K562 (cell line): ENCODE measurements at regions not wholly inside any gene's neighbourhood (a gene's known extent, or its start where the extent isn't known, plus 50 kb on each side); places are given as distances from the start of the nearest gene placed in this dataset.

Experiments used
- ATAC-seq: fragments of 200-7000 bp; cut with Tn5 transposase; 3 replicates; pipeline ENCODE4 v1.9.1; 2020; ENCODE audit warnings: moderate library complexity
- BruUV-seq: library from RNA; stranded (reverse); fragments of 400-500 nt; replicated peaks from 2 replicates; lab custom pipeline; 2021; lab: Mats Ljungman, UMichigan
- CTCF ChIA-PET: fragments of 300-600 bp; formaldehyde crosslinking; extraction: SDS; loops from one replicate; lab custom pipeline; 2021; ENCODE audit warnings: low intra/inter-chr PET ratio; lab: Yijun Ruan, JAX
- POLR2A ChIA-PET: fragments of 300-600, 350-650 bp; sonication (Branson Sonifier 250); formaldehyde crosslinking; extraction: SDS; loops from one replicate; lab custom pipeline; 2021; ENCODE audit warnings: antibody characterized with exemption, inconsistent platforms; lab: Yijun Ruan, JAX
- DNase-seq, 4 experiments: peaks; one replicate each; pipeline versions ENCODE4 v3.0.0 to v3.0.0-alpha.2; 2011 to 2018; ENCODE audit warnings: low spot score in 3 of 4, mixed read lengths in 3 of 4; ENCODE audit errors: extremely low read depth in 1 of 4
- FAIRE-seq: peaks from 2 replicates; lab custom pipeline; 2011; peaks lifted over from hg19 to GRCh38; lab: Jason Lieb, UNC
- H2AFZ ChIP-seq: 2 replicates; pipeline ENCODE4 v1.6.0; 2011; ENCODE audit warnings: low read depth, low read length, control low read depth, inconsistent platforms
- H3K27ac ChIP-seq: fragments of 200-600 bp; 3 replicates; pipeline ENCODE4 v1.8.0; 2011; ENCODE audit warnings: low read depth, mild to moderate bottlenecking, control low read depth, inconsistent platforms, low read length, moderate library complexity, mixed read lengths; ENCODE audit errors: extremely low read depth
- H3K27me3 ChIP-seq, 2 experiments: fragments of 300-600 bp in 1 of 2; 2 replicates in 1 of 2; 3 replicates in 1 of 2; pipeline versions ENCODE4 v1.6.0 to v1.8.0; 2011; ENCODE audit warnings: inconsistent platforms in 2 of 2, low read length in 2 of 2, mild to moderate bottlenecking in 1 of 2, mixed read lengths in 1 of 2, moderate library complexity in 1 of 2; ENCODE audit not compliant: control insufficient read depth in 2 of 2, insufficient read depth in 2 of 2
- H3K36me3 ChIP-seq: fragments of 300-600 bp; 3 replicates; pipeline ENCODE4 v1.8.0; 2011; ENCODE audit warnings: mild to moderate bottlenecking, low read length, inconsistent platforms; ENCODE audit not compliant: control insufficient read depth, insufficient read depth
- H3K4me1 ChIP-seq, 2 experiments: fragments of 200-600 bp in 1 of 2; replicated peaks in 1 of 2; 2 replicates in 1 of 2; 3 replicates in 1 of 2; pipeline versions ENCODE4 v1.5.1 to v1.8.0; 2011; ENCODE audit warnings: inconsistent platforms in 2 of 2, low read length in 2 of 2, mild to moderate bottlenecking in 1 of 2, mixed read lengths in 1 of 2, moderate library complexity in 1 of 2; ENCODE audit not compliant: control insufficient read depth in 2 of 2, insufficient read depth in 2 of 2
- H3K4me2 ChIP-seq: 2 replicates; pipeline ENCODE4 v1.6.1; 2011; ENCODE audit warnings: low read length, control low read depth, inconsistent platforms, mixed read lengths; ENCODE audit not compliant: insufficient read depth
- H3K4me3 ChIP-seq: fragments of 200-600 bp; sonication (generic), shearing (Covaris generic); 2 replicates; pipeline ENCODE4 v1.5.1; 2016; ENCODE audit warnings: control low read depth, inconsistent platforms
- H3K79me2 ChIP-seq: fragments of 200-600 bp; 3 replicates; pipeline ENCODE4 v1.8.0; 2011; ENCODE audit warnings: low read length, inconsistent platforms; ENCODE audit not compliant: control insufficient read depth, insufficient read depth
- H3K9ac ChIP-seq, 2 experiments: 2 replicates each; pipeline versions ENCODE4 v1.6.0 to v1.6.1; 2011; ENCODE audit warnings: low read depth in 2 of 2, low read length in 2 of 2, control low read depth in 1 of 2, inconsistent platforms in 1 of 2, mild to moderate bottlenecking in 1 of 2, mixed read lengths in 1 of 2; ENCODE audit not compliant: insufficient read depth in 1 of 2
- H3K9me1 ChIP-seq: one replicate; pipeline ENCODE4 v1.6.0; 2011; ENCODE audit warnings: inconsistent platforms, mild to moderate bottlenecking, low read length, moderate library complexity; ENCODE audit not compliant: control insufficient read depth, insufficient read depth
- H3K9me3 ChIP-seq: replicated peaks from 2 replicates; pipeline ENCODE4 v1.5.1; 2011; ENCODE audit warnings: low read depth, low read length, inconsistent platforms; ENCODE audit not compliant: control insufficient read depth, insufficient read depth
- H4K20me1 ChIP-seq: replicated peaks from 2 replicates; pipeline ENCODE4 v1.6.1; 2011; ENCODE audit warnings: low read length, inconsistent platforms, mixed read lengths; ENCODE audit not compliant: control insufficient read depth, insufficient read depth
- CEBPB ChIP-seq: fragments of 450-650 bp; IDR thresholded peaks from 2 replicates; pipeline ENCODE4 v1.6.1; 2016; ENCODE audit warnings: missing genetic modification characterization, missing compliant biosample characterization
- CEBPG ChIP-seq, 3 experiments: fragments of 200-800 bp in 1 of 3; sonication (Bioruptor generic) in 1 of 3; sonication (generic) in 1 of 3; formaldehyde crosslinking in 1 of 3; IDR thresholded peaks in 2 of 3; conservative IDR thresholded peaks in 1 of 3; 2 replicates each; pipeline versions ENCODE4 v1.6.1 to v1.8.0; 2016 to 2022; ENCODE audit warnings: missing compliant biosample characterization in 2 of 3, missing genetic modification characterization in 2 of 3, mild to moderate bottlenecking in 1 of 3, missing genetic modification reagents in 1 of 3
- MCM3 ChIP-seq: fragments of 450-650 bp; IDR thresholded peaks from 2 replicates; pipeline ENCODE4 v1.6.1; 2016
- MECOM ChIP-seq: fragments of 250-450 bp; sonication (Bioruptor Pico); IDR thresholded peaks from 2 replicates; pipeline ENCODE4 v1.8.0; 2022; ENCODE audit warnings: inconsistent platforms
- RAD51 ChIP-seq: fragments of 450-650 bp; IDR thresholded peaks from 2 replicates; pipeline ENCODE4 v1.7.1; 2016; ENCODE audit warnings: low read depth, mild to moderate bottlenecking, borderline replicate concordance
- ZNF121 ChIP-seq: sonication (generic); formaldehyde crosslinking; conservative IDR thresholded peaks from 2 replicates; pipeline ENCODE4 v1.8.0; 2022; ENCODE audit warnings: missing genetic modification reagents
- ZNF124 ChIP-seq: sonication (generic); formaldehyde crosslinking; IDR thresholded peaks from 2 replicates; pipeline ENCODE4 v1.8.1; 2022; ENCODE audit warnings: missing genetic modification reagents
- WGBS: fragments of 100-300 bp; shearing (Covaris generic); methylation state at CpG from one replicate; pipeline ENCODE4 v1.1.6; 2016; ENCODE audit warnings: low coverage, mixed read lengths; ENCODE audit not compliant: insufficient coverage; ENCODE audit errors: missing lambda C conversion rate; 5-methylcytosine and 5-hydroxymethylcytosine counted together
- in situ Hi-C: fragments of 300-500 bp; cut with MboI; formaldehyde crosslinking; loops from 4 replicates; pipeline ENCODE4 v1.15.0; 2018; ENCODE audit warnings: inconsistent platforms, mixed read lengths
- intact Hi-C: fragments of 100-400 bp; cut with micrococcal nuclease; formaldehyde crosslinking; loops from 2 replicates; pipeline ENCODE4 v1.14.2; 2022

DNA sequence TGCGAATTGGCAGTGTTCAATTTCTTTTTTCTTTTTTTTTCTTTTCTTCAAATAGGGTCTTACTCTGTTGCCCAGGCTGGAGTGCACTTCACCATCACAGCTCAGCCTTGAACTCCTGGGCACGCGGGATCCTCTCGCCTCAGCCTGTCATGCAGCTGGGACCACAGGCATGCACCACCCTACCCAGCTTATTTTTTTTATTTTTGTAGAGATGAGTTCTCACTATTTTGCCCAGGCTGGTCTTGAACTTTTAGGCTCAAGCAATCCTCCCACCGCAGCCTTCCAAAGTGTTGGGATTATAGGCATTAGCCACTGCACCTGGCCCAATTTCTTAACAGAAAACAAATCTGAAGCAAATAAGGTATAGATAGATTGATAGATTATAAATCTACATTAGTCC lies 69.3 kb downstream of the SKIDA1 start:
- no peak for ATAC-seq
- Histone ChIP-seq H3K79me2 (no peaks in the 10 kb centered on the region), H3K9ac (no peak overlapping the region), H3K9me3 (no peaks in the 10 kb centered on the region), H3K4me2 (no peak overlapping the region), H3K27me3 (peaks cover 19 to 30% of the 10 kb centered on the region in 2 experiments; a peak in 4 of 5 replicates), H3K4me1 (no peaks in the 10 kb centered on the region), H3K9me1 (no peaks in the 10 kb centered on the region), H2AFZ (no peak overlapping the region), H4K20me1 (no peaks in the 10 kb centered on the region), H3K27ac (no peak overlapping the region), H3K36me3 (no peaks in the 10 kb centered on the region), H3K4me3 (no peak overlapping the region)
- ChIA-PET POLR2A (interaction anchor here (0.6 to 0.7 kb wide), 2 partner anchors 140 to 295 kb away, joined by 3 read pairs; no protein-coding TSS in a partner anchor), CTCF (no interaction called here)
- DNase-seq, result no peak
- in situ Hi-C loops, result no loop called here
- TF ChIP-seq MCM3, result no peak
- TF ChIP-seq RAD51, result no peak
- TF ChIP-seq CEBPB (tag), result no peak
- 0 out of 2 replicates have a peak, but pooled peaks have one; percentile 8 for TF ChIP-seq ZNF121 (CRISPR knock-in tag)
- TF ChIP-seq MECOM (CRISPR knock-in tag), result no peak
- intact Hi-C loops, result no loop called here
- FAIRE-seq, result no peak
- BruUV-seq, result no TSS peak
- WGBS, result 5% methylated on average over 5 of the region's 5 CpGs

DNA sequence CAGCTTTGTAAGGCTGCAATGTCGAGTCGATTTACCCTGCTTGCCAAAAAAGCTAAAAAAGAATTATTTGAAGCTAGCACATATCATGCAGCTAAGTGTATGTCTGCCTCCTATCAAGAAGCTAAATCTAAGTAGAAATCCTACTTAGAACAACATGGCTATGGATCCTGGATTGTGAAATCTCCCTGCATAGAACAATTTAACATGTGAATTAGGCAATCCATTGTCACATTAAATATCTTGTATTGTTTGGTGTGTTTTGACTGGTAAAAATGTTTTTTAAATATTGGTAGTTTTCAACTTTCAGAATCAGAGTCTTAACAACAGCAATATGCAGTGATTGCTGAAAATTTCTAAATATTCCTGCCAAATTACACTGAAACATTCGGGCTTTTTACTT lies 73.3 kb downstream of the SKIDA1 start:
- FAIRE-seq, result no peak

More for the DNA sequence above, 73.3 kb downstream of the SKIDA1 start:
- H3K4me2 ChIP-seq, result no peak overlapping the region; the same call in 1 of the 2 replicates
- H3K27ac ChIP-seq, result no peak overlapping the region
- DNase-seq, result no peak
- 0% methylated on average over 3 of the region's 3 CpGs for WGBS
- in situ Hi-C loops, result no loop called here
- no peaks in the 10 kb centered on the region for H3K9me3 ChIP-seq
- no peaks in the 10 kb centered on the region for H3K36me3 ChIP-seq
- H3K4me3 ChIP-seq, result no peak overlapping the region
- no TSS peak for BruUV-seq
- intact Hi-C loops, result no loop called here
- H3K4me1 ChIP-seq, result no peaks in the 10 kb centered on the region
- H3K79me2 ChIP-seq, result no peaks in the 10 kb centered on the region
- H3K27me3 ChIP-seq, result peaks cover 12 to 17% of the 10 kb centered on the region in 2 experiments; a peak in 4 of 5 replicates
- H4K20me1 ChIP-seq, result no peaks in the 10 kb centered on the region
- CTCF ChIA-PET, result interaction anchor here (0.7 kb wide), 1 partner anchor 1748 kb away, joined by 3 read pairs; no protein-coding TSS in a partner anchor
- no peak for TF ChIP-seq CEBPG (CRISPR knock-in tag; IDR thresholded peaks at IDR 0.05)
- TF ChIP-seq CEBPG (tag; conservative IDR thresholded peaks at IDR 0.05 in 1 of 2, IDR thresholded peaks at IDR 0.05 in 1 of 2), result peak; percentile 41 to 61; a peak in 3 of 4 replicates
- no peak for TF ChIP-seq ZNF124
- peak; percentile 78 for TF ChIP-seq CEBPB (tag)
- H3K9me1 ChIP-seq, result no peaks in the 10 kb centered on the region
- no peak overlapping the region for H2AFZ ChIP-seq
- no peak for ATAC-seq
- no peak overlapping the region for H3K9ac ChIP-seq
- POLR2A ChIA-PET, result interaction anchor here (0.9 kb wide), 1 partner anchor 15 kb away, joined by 3 read pairs; no protein-coding TSS in a partner anchor
